Neural progenitor cell (in vitro differentiated cells): ENCODE measurements at regions not wholly inside any gene's neighbourhood (a gene's known extent, or its start where the extent isn't known, plus 50 kb on each side); places are given as distances from the start of the nearest gene placed in this dataset.

Experiments
- EZH2 ChIP-seq: fragments of 200-600 bp; sonication (generic); IDR thresholded peaks from 2 replicates; pipeline ENCODE4 v1.6.1; 2017; ENCODE audit warnings: antibody characterized with exemption, mild to moderate bottlenecking, moderate library complexity
- EZH2phosphoT487 ChIP-seq: fragments of 200-600 bp; sonication (generic); IDR thresholded peaks from 2 replicates; pipeline ENCODE4 v1.6.1; 2017; ENCODE audit warnings: antibody characterized with exemption
- TF ChIP-seq, protein P1 (sequence below): fragments of 200-600 bp; sonication (generic); IDR thresholded peaks from 2 replicates; pipeline ENCODE4 v1.5.1; 2017; ENCODE audit warnings: antibody characterized with exemption, mild to moderate bottlenecking

DNA sequence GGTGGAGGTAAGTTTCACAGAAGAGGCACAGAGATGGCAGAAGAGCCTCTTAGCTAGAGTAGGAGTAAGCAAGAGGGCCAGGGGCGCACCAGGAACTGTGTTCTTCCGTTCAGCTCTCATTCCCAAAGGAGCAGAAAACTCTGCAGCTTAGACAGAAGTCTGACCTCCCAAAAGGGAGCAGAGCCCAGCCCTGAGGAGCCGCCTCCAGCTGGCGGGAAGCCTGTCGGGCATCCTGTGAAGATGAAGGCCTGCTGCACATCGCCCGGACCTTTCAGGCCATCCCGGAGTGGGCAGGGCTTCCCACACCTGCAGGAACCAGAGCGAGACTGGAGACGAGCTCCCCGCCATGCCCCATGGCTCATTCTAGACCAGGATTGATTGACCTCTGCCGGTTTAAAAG is 1102.8 kb downstream of the BRD1 start:
- TF ChIP-seq, protein P1, sequence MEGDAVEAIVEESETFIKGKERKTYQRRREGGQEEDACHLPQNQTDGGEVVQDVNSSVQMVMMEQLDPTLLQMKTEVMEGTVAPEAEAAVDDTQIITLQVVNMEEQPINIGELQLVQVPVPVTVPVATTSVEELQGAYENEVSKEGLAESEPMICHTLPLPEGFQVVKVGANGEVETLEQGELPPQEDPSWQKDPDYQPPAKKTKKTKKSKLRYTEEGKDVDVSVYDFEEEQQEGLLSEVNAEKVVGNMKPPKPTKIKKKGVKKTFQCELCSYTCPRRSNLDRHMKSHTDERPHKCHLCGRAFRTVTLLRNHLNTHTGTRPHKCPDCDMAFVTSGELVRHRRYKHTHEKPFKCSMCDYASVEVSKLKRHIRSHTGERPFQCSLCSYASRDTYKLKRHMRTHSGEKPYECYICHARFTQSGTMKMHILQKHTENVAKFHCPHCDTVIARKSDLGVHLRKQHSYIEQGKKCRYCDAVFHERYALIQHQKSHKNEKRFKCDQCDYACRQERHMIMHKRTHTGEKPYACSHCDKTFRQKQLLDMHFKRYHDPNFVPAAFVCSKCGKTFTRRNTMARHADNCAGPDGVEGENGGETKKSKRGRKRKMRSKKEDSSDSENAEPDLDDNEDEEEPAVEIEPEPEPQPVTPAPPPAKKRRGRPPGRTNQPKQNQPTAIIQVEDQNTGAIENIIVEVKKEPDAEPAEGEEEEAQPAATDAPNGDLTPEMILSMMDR, result no peak
- TF ChIP-seq EZH2 (no peak), EZH2phosphoT487 (no peak)
